ENCODE measurements at regions not wholly inside any gene's neighbourhood (a gene's known extent, or its start where the extent isn't known, plus 50 kb on each side); places are given as distances from the start of the nearest gene placed in this dataset.
A peak's percentile ranks its signal among the peaks of the same experiment; 100 is the strongest.

DNA sequence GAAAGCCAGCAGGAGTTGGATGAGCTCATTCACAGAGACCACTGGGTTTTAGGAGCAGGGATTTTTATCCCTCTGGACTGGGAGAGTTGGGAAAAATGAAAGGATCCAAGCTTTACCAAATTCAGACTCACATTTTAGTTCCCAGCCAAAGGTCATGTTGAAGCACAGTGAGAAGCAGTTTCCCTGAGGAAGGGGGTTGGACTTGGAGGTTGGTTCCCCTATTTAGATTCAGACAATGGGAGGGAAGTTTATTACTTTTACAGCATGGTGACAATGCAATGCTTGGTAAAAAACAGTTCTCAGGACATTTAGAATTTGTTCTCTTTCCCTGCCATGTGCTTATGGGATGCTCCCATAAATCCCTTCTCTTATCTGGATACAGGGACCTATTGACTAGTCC lies 57.3 kb upstream of the ZNF648 start:
- no peaks in the 10 kb centered on the region for H3K36me3 ChIP-seq
- H3K4me1 ChIP-seq, result peaks cover 20 to 28% (median 27%) of the 10 kb centered on the region in 3 donors
- DNase-seq (no peak), FAIRE-seq (no peak), ATAC-seq (no peak)
- intact Hi-C loops (cut with DNase I), result no loop called here
- TF ChIP-seq, protein P1, sequence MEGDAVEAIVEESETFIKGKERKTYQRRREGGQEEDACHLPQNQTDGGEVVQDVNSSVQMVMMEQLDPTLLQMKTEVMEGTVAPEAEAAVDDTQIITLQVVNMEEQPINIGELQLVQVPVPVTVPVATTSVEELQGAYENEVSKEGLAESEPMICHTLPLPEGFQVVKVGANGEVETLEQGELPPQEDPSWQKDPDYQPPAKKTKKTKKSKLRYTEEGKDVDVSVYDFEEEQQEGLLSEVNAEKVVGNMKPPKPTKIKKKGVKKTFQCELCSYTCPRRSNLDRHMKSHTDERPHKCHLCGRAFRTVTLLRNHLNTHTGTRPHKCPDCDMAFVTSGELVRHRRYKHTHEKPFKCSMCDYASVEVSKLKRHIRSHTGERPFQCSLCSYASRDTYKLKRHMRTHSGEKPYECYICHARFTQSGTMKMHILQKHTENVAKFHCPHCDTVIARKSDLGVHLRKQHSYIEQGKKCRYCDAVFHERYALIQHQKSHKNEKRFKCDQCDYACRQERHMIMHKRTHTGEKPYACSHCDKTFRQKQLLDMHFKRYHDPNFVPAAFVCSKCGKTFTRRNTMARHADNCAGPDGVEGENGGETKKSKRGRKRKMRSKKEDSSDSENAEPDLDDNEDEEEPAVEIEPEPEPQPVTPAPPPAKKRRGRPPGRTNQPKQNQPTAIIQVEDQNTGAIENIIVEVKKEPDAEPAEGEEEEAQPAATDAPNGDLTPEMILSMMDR (IDR thresholded peaks at IDR 0.05), result no peak
- H3K27ac ChIP-seq, result no peak overlapping the region
- no peaks in the 10 kb centered on the region for H3K27me3 ChIP-seq
- no peaks in the 10 kb centered on the region for H3K9me3 ChIP-seq
- no peak overlapping the region for H3K4me3 ChIP-seq

DNA sequence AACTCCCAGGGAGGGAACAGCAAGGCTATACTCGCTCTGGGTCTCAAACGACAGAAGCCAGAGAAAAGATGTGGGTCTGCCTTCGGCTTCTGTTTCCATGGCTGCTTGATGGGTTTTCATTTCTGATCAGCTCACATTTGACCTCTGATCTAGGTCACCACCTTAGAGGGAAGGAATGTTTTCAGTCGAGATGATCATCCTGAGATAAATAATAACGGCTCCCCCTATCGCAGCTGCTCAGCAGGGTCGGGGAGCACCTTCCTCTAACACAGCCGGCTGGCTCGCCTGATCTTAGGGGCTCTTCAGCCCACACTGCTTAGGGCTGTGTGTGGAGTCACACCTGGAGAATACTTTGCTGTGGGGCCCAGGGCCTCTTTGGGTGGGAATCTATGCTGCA lies 53.1 kb upstream of the ZNF648 start:
- 74 to 75% methylated on average over 9 of the region's 9 CpGs for WGBS, 2 donors
- Histone ChIP-seq H3K27me3 (no peaks in the 10 kb centered on the region), H3K4me3 (no peak overlapping the region), H3K4me1 (no peaks in the 10 kb centered on the region), H3K9me3 (no peaks in the 10 kb centered on the region), H3K27ac (no peak overlapping the region), H3K36me3 (no peaks in the 10 kb centered on the region)
- FAIRE-seq (no peak), DNase-seq (no peak), ATAC-seq (no peak)
- intact Hi-C loops (cut with DNase I), result no loop called here
- TF ChIP-seq, protein P1 (IDR thresholded peaks at IDR 0.05), result no peak

DNA sequence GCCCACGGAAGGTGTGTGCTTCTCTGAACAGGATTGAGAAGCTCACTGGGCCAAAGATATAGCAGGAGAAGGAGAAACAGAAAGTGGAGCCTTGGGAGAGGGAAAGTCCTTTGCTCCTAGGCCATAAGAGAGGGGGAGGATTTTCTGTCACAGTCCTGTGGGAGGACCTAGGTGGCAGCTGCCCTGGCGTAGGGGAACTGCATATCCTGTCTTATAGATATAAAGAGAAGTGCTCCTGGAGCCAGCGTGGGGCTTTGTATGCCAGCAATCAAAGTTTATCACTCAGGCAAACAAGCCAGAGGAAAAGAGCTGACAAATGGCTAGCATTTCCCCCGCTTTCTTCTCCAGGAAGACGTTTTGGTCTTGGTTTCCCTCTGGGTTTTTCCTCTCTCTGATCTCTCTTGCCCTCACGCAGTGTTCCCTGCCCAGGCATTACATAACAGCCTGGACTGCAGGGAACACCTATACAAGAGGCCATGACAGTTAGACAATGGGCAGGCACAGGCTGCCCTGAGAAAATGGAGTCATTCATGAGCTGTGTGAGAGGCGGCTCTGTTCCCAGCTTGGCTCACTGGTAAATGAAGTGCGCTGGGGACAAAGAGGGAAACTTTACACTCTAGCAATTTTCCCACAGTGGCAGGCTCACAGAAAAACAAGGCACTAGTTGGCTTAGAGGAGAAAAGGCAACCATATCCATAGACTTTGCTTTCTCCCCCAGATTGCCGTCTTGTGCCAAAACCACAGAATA lies 52.5 kb upstream of the ZNF648 start:
- H3K36me3 ChIP-seq, result no peaks in the 10 kb centered on the region
- peak overlapping the region in 1 of 4 donors; percentile 2 for H3K27ac ChIP-seq
- H3K9me3 ChIP-seq, result no peaks in the 10 kb centered on the region
- H3K27me3 ChIP-seq, result no peaks in the 10 kb centered on the region
- TF ChIP-seq, protein P1 (IDR thresholded peaks at IDR 0.05), result no peak
- DNase-seq (no peak), ATAC-seq (peak in 2 of 4 donors; percentile 66 to 67), FAIRE-seq (no peak)
- H3K4me1 ChIP-seq, result no peaks in the 10 kb centered on the region
- intact Hi-C loops (cut with DNase I), result no loop called here
- H3K4me3 ChIP-seq, result no peak overlapping the region
- WGBS, 2 donors, result 42 to 50% methylated on average over 9 of the region's 9 CpGs

DNA sequence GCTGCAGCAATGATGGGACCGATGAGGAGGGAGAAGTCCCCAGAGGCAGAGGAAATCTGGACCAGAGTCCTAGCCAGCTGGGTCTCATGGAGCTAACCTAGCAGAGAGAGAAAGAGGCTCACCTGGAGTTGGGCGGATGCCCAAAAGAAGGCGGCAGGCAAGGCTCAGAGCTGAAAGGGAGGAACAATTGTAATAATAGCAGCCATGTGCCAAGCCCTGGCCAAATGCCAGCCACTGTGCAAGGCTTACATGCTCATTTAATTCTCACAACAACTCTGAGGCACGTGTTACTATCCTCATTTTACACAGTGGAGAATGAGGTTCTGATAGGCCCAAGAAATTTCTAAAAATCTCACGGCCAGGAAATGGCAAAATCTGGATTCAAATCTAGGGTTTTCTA lies 50.0 kb upstream of the ZNF648 start:
- intact Hi-C loops (cut with DNase I), result no loop called here
- DNase-seq (peak in 3 of 6 donors; percentile 42 to 75 (median 70)), FAIRE-seq (no peak), ATAC-seq (peak in 1 of 4 donors; percentile 40)
- H3K4me3 ChIP-seq, result no peak overlapping the region
- H3K36me3 ChIP-seq, result no peaks in the 10 kb centered on the region
- no peaks in the 10 kb centered on the region for H3K4me1 ChIP-seq
- TF ChIP-seq, protein P1 (IDR thresholded peaks at IDR 0.05), result no peak
- H3K9me3 ChIP-seq, result no peaks in the 10 kb centered on the region
- no peaks in the 10 kb centered on the region for H3K27me3 ChIP-seq
- H3K27ac ChIP-seq, result no peak overlapping the region
- 70 to 79% methylated on average over 5 of the region's 5 CpGs for WGBS, 2 donors
